Transverse colon (tissue), 4 donors: ENCODE measurements at regions not wholly inside any gene's neighbourhood (a gene's known extent, or its start where the extent isn't known, plus 50 kb on each side); places are given as distances from the start of the nearest gene placed in this dataset.

Experiments
- DNase-seq: peaks from one replicate; pipeline ENCODE4 v3.0.0-alpha.2; 2019
- H3K27ac ChIP-seq, 4 donors: fragments of 200-600 bp; sonication (generic); 2 replicates each; pipeline ENCODE4 v1.5.1; 2016 to 2018; ENCODE audit warnings: inconsistent platforms in 4 of 4
- H3K27me3 ChIP-seq: fragments of 200-600 bp; sonication (generic); 2 replicates; pipeline ENCODE4 v1.5.1; 2017; ENCODE audit warnings: inconsistent platforms
- H3K36me3 ChIP-seq, 4 donors: fragments of 200-600 bp; sonication (generic); 2 replicates each; pipeline ENCODE4 v1.5.1; 2017 to 2019; ENCODE audit warnings: inconsistent platforms in 4 of 4
- H3K4me1 ChIP-seq, 4 donors: fragments of 200-600 bp; sonication (generic); 2 replicates each; pipeline ENCODE4 v1.5.1; 2017 to 2020; ENCODE audit warnings: inconsistent platforms in 4 of 4
- H3K4me3 ChIP-seq, 4 donors: fragments of 200-600 bp; sonication (generic); 1 replicate in 1 of 4; 2 replicates in 3 of 4; pipeline versions ENCODE4 v1.5.1 to v1.6.1; 2017 to 2019; ENCODE audit warnings: inconsistent platforms in 4 of 4
- H3K9me3 ChIP-seq, 2 donors: fragments of 200-600 bp; sonication (generic); 2 replicates each; pipeline ENCODE4 v1.5.1; 2017 to 2019; ENCODE audit warnings: inconsistent platforms in 2 of 2
- CTCF ChIP-seq, 5 experiments: fragments of 200-600 bp in 3 of 5; fragments of 450-650 bp in 2 of 5; sonication (generic) in 3 of 5; IDR thresholded peaks; 1 replicate in 2 of 5; 2 replicates in 3 of 5; pipeline ENCODE4 v1.5.1; 2016 to 2017; ENCODE audit warnings: antibody characterized with exemption in 5 of 5, inconsistent platforms in 3 of 5, mild to moderate bottlenecking in 2 of 5, moderate library complexity in 1 of 5
- EP300 ChIP-seq: sonication (generic); formaldehyde crosslinking; IDR thresholded peaks from one replicate; pipeline ENCODE4 v1.6.1; 2017; ENCODE audit warnings: antibody characterized with exemption, low read depth
- POLR2A ChIP-seq: fragments of 450-650 bp; IDR thresholded peaks from one replicate; pipeline ENCODE4 v1.6.1; 2016; ENCODE audit warnings: antibody characterized with exemption, mild to moderate bottlenecking, moderate library complexity
- POLR2AphosphoS5 ChIP-seq, 3 donors: sonication (generic); formaldehyde crosslinking; IDR thresholded peaks; one replicate each; pipeline ENCODE4 v1.6.1; 2016; ENCODE audit warnings: antibody characterized with exemption in 3 of 3
- WGBS, 2 donors: methylation state at CpG; one replicate each; pipeline ENCODE4 v1.1.5; 2018; ENCODE audit warnings: low coverage in 1 of 2; 5-methylcytosine and 5-hydroxymethylcytosine counted together
- in situ Hi-C, 4 donors: fragments of 200-750 bp; cut with MboI; loops; one replicate each; pipeline versions ENCODE4 v1.15.0 to v1.15.1; 2017; ENCODE audit warnings: low sequenced_read_pairs in 3 of 4, low pct_ligation_motif_present in 1 of 4, low pct_unique_long_range_greater_than_20kb in 1 of 4
- intact Hi-C: fragments of 100-400 bp; cut with DNase I; formaldehyde crosslinking; loops from one replicate; pipeline ENCODE4 v1.15.1; 2023; ENCODE audit warnings: low total_unique reads

GRCh38 chr1:60126723-60127122, 53.2 kb upstream of the C1orf87 start:
- Histone ChIP-seq H3K4me1 (no peaks in the 10 kb centered on the region), H3K27ac (no peak overlapping the region), H3K9me3 (no peaks in the 10 kb centered on the region), H3K4me3 (no peak overlapping the region), H3K36me3 (no peaks in the 10 kb centered on the region), H3K27me3 (no peaks in the 10 kb centered on the region)
- in situ Hi-C loops, result loop anchor here in 1 of 4 donors (25.0 kb wide), 1 partner anchor 911 kb away; no protein-coding TSS in a partner anchor
- DNase-seq, result no peak
- TF ChIP-seq EP300 (no peak), POLR2AphosphoS5 (IDR thresholded peaks at IDR 0.05) (no peak), POLR2A (no peak), CTCF (IDR thresholded peaks at IDR 0.05) (no peak)
- intact Hi-C loops, result no loop called here
- 51 to 57% methylated on average over 3 of the region's 3 CpGs for WGBS, 2 donors
